ENCODE measurements at regions not wholly inside any gene's neighbourhood (a gene's known extent, or its start where the extent isn't known, plus 50 kb on each side); places are given as distances from the start of the nearest gene placed in this dataset.

DNA sequence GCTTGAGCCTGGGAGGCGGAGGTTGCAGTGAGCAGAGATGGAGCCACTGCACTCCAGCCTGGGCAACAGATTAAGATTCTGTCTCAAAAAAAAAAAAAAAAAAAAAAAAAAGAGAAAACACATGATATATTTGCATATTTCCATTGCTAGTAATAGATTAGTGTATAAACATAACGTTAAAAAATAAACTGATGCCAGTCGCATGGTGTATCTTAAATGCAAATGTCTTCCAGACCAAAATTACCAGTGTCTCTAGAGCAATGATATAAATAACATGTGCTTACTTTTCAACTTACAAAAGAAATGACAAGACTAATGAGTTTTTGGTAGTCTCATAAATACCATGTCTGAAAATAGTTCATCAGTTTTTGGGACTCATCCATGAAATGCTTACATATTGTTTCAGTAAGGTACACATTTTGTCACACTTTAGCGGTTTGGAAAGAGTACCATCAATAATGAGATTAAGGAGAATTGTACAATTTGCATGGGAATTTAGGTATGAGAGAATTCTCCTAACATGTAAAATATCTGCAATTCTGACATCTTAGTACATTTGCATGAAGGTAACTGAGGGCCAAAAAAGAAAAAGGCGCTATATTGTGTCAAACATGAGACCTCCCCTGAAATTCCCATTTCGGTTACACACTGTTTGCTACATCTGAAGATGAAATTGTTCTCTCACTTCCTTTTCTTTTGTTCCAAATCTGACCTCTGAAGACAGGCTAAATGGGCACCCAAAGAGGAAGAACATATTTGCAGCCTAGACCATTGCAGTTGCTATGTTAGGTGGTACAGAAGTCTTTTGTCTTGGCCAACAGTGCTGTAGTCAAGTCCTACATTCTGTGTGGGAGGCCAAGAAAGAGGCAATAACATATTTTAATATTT is 51.5 kb upstream of the PIP4K2A start:
- no peak for DNase-seq

GRCh38 chr10:22764639-22765038 is 50.3 kb upstream of the PIP4K2A start:
- DNase-seq: no peak

Measured in T-helper 1 cell (primary cell).